Endothelial cell of umbilical vein (primary cell): ENCODE measurements at regions not wholly inside any gene's neighbourhood (a gene's known extent, or its start where the extent isn't known, plus 50 kb on each side); places are given as distances from the start of the nearest gene placed in this dataset.

Experiments
- BruUV-seq: library from RNA; stranded (reverse); fragments of 400-500 nt; replicated peaks from 2 replicates; lab custom pipeline; 2021; lab: Mats Ljungman, UMichigan
- CTCF ChIA-PET: fragments of 300-600, 350-600 bp; sonication (Branson Sonifier 250); formaldehyde crosslinking; loops from one replicate; lab custom pipeline; 2021; ENCODE audit warnings: antibody characterized with exemption, inconsistent platforms; lab: Charles Lee
- POLR2A ChIA-PET: fragments of 300-600, 350-600 bp; sonication (Branson Sonifier 250); formaldehyde crosslinking; loops from one replicate; lab custom pipeline; 2021; ENCODE audit warnings: antibody characterized with exemption, inconsistent platforms; lab: Charles Lee
- DNase-seq: peaks from one replicate; pipeline ENCODE4 v3.0.0-alpha.2; 2011; ENCODE audit warnings: low read depth, low spot score
- FAIRE-seq: peaks from 2 replicates; lab custom pipeline; 2011; peaks lifted over from hg19 to GRCh38; lab: Jason Lieb, UNC
- H2AFZ ChIP-seq: 2 replicates; pipeline ENCODE4 v1.6.0; 2012; ENCODE audit warnings: low read depth, low read length, control low read depth, inconsistent platforms
- H3K27ac ChIP-seq: 2 replicates; pipeline ENCODE4 v1.5.1; 2011; ENCODE audit warnings: low read depth, mild to moderate bottlenecking, control low read depth, low read length, moderate library complexity; ENCODE audit not compliant: insufficient read depth
- H3K27me3 ChIP-seq, 2 experiments: 2 replicates each; pipeline versions ENCODE4 v1.6.0 to v1.6.1; 2011; ENCODE audit warnings: low read length in 2 of 2, mixed read lengths in 1 of 2; ENCODE audit not compliant: control insufficient read depth in 2 of 2, insufficient read depth in 2 of 2
- H3K36me3 ChIP-seq, 2 experiments: 2 replicates in 1 of 2; 3 replicates in 1 of 2; pipeline ENCODE4 v1.5.1; 2011; ENCODE audit warnings: low read length in 2 of 2, mild to moderate bottlenecking in 1 of 2, moderate library complexity in 1 of 2; ENCODE audit not compliant: control insufficient read depth in 2 of 2, insufficient read depth in 2 of 2; ENCODE audit errors: extremely low read depth in 1 of 2
- H3K4me1 ChIP-seq: 3 replicates; pipeline ENCODE4 v1.5.1; 2011; ENCODE audit warnings: mild to moderate bottlenecking, low read length; ENCODE audit not compliant: control insufficient read depth, insufficient read depth; ENCODE audit errors: extremely low read depth
- H3K4me2 ChIP-seq: 2 replicates; pipeline ENCODE4 v1.6.1; 2011; ENCODE audit warnings: low read length, control low read depth, mixed read lengths; ENCODE audit not compliant: insufficient read depth
- H3K4me3 ChIP-seq, 3 experiments: fragments of 200-600 bp in 1 of 3; sonication (generic), shearing (Covaris generic) in 1 of 3; replicated peaks in 1 of 3; 2 replicates each; pipeline ENCODE4 v1.5.1; 2011 to 2016; ENCODE audit warnings: control low read depth in 3 of 3, low read length in 3 of 3, mild to moderate bottlenecking in 2 of 3, inconsistent platforms in 1 of 3, low read depth in 1 of 3, moderate library complexity in 1 of 3; ENCODE audit not compliant: insufficient read depth in 1 of 3
- H3K79me2 ChIP-seq: 2 replicates; pipeline ENCODE4 v1.6.0; 2012; ENCODE audit warnings: low read length, inconsistent platforms; ENCODE audit not compliant: control insufficient read depth, insufficient read depth
- H3K9ac ChIP-seq: replicated peaks from 2 replicates; pipeline ENCODE3; 2011; ENCODE audit warnings: low read length, control low read depth; ENCODE audit not compliant: insufficient read depth; ENCODE audit errors: extremely low read depth
- H3K9me1 ChIP-seq: replicated peaks from 3 replicates; pipeline ENCODE4 v1.6.0; 2011; ENCODE audit warnings: mild to moderate bottlenecking, low read length; ENCODE audit not compliant: control insufficient read depth, insufficient read depth; ENCODE audit errors: extremely low read depth
- H3K9me3 ChIP-seq: replicated peaks from 2 replicates; pipeline ENCODE4 v1.5.1; 2012; ENCODE audit warnings: low read length, inconsistent platforms; ENCODE audit not compliant: control insufficient read depth, insufficient read depth
- H4K20me1 ChIP-seq: replicated peaks from 2 replicates; pipeline ENCODE3; 2011; ENCODE audit warnings: mild to moderate bottlenecking, low read length; ENCODE audit not compliant: control insufficient read depth, insufficient read depth; ENCODE audit errors: extremely low read depth
- EZH2 ChIP-seq: IDR thresholded peaks from 2 replicates; pipeline ENCODE4 v1.6.1; 2012; ENCODE audit warnings: borderline replicate concordance, low read depth, mild to moderate bottlenecking, moderate library complexity, low read length, inconsistent platforms; ENCODE audit not compliant: severe bottlenecking
- GATA2 ChIP-seq: IDR thresholded peaks from 2 replicates; pipeline ENCODE4 v1.7.0; 2011; ENCODE audit warnings: low read depth, mild to moderate bottlenecking, moderate library complexity, mixed read lengths, low read length; ENCODE audit not compliant: insufficient read length, insufficient read depth
- JUN ChIP-seq: IDR thresholded peaks from 2 replicates; pipeline ENCODE4 v1.6.1; 2011; ENCODE audit warnings: borderline replicate concordance, low read depth; ENCODE audit not compliant: insufficient read length, insufficient read depth
- MYC ChIP-seq: IDR thresholded peaks from one replicate; pipeline ENCODE4 v1.6.1; 2011; ENCODE audit warnings: mild to moderate bottlenecking, low read depth, low read length
- POLR2A ChIP-seq: IDR thresholded peaks from 2 replicates; pipeline ENCODE4 v1.6.1; 2012; ENCODE audit warnings: low read depth, mild to moderate bottlenecking, control low read depth, low read length
- POLR2AphosphoS5 ChIP-seq: IDR thresholded peaks from 2 replicates; pipeline ENCODE4 v1.6.1; 2012; ENCODE audit warnings: low read depth, mild to moderate bottlenecking, control low read depth, low read length, moderate library complexity; ENCODE audit not compliant: insufficient read depth
- dilution Hi-C: fragments of 300-500 bp; cut with MboI; formaldehyde crosslinking; loops from one replicate; pipeline ENCODE4 v1.15.0; 2019; ENCODE audit warnings: low sequenced_read_pairs; ENCODE audit not compliant: extremely low pct_ligation_motif_present
- intact Hi-C: fragments of 100-400 bp; cut with micrococcal nuclease; formaldehyde crosslinking; loops from one replicate; pipeline ENCODE4 v1.10.0; 2022
- TF ChIP-seq, protein P1 (sequence below): IDR thresholded peaks from 2 replicates; pipeline ENCODE4 v1.6.1; 2011; ENCODE audit not compliant: insufficient read depth, insufficient read length
- TF ChIP-seq, protein P2 (sequence below), 2 donors: IDR thresholded peaks; 1 replicate in 1 of 2; 2 replicates in 1 of 2; pipeline ENCODE4 v1.5.1; 2011; ENCODE audit warnings: low read length in 2 of 2, mild to moderate bottlenecking in 2 of 2, moderate library complexity in 2 of 2, control low read depth in 1 of 2, inconsistent platforms in 1 of 2, low read depth in 1 of 2; ENCODE audit not compliant: insufficient read depth in 1 of 2; ENCODE audit errors: extremely low read depth in 1 of 2

DNA sequence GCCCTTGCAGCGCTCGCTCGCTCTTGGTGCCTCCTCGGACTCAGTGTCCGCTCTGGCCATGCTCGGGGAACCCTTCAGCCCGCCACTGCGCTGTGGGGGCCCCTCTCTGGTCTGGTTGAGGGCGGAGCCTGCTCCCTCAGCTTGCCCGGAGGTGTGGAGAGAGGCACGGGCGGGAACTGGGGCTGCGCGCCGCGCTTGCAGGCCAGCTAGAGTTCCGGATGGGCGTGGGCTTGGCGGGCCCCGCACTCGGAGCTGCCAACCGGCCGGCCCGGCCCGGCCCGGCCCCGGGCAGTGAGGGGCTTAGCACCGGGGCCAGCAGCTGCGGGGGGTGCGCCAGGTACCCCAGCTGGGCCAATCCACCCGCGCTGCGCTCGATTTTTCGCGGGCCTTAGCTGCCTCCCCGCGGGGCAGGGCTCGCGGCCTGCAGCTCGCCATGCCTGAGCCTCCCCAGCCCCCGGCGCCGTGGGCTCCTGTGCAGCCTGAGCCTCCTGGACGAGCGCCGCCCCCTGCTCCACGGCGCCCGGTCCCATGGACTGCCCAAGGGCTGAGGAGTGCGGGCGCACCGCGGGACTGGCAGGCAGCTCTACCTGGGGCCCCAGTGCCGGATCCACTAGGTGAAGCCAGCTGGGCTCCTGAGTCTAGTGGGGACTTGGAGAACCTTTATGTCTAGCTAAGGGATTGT is 217.0 kb upstream of the PKN2 start:
- no peak for TF ChIP-seq POLR2A
- TF ChIP-seq EZH2 = no peak
- TF ChIP-seq, protein P1, sequence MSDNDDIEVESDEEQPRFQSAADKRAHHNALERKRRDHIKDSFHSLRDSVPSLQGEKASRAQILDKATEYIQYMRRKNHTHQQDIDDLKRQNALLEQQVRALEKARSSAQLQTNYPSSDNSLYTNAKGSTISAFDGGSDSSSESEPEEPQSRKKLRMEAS = no peak
- Histone ChIP-seq H3K9me3 (no peaks in the 10 kb centered on the region), H3K36me3 (no peaks in the 10 kb centered on the region), H3K9me1 (no peaks in the 10 kb centered on the region), H3K9ac (no peak overlapping the region), H4K20me1 (no peaks in the 10 kb centered on the region), H3K79me2 (no peaks in the 10 kb centered on the region), H3K4me3 (no peak overlapping the region), H3K4me2 (no peak overlapping the region), H2AFZ (no peak overlapping the region), H3K4me1 (peaks cover 4% of the 10 kb centered on the region), H3K27me3 (peaks cover 4 to 7% of the 10 kb centered on the region in 2 experiments), H3K27ac (no peak overlapping the region)
- DNase-seq (no peak), FAIRE-seq (no peak)
- BruUV-seq = no TSS peak
- POLR2A ChIA-PET = no interaction called here
- dilution Hi-C loops = no loop called here
- intact Hi-C loops = no loop called here
- CTCF ChIA-PET = interaction anchor here (1.4 kb wide), 1 partner anchor 286 kb away, joined by 3 read pairs; no protein-coding TSS in a partner anchor

DNA sequence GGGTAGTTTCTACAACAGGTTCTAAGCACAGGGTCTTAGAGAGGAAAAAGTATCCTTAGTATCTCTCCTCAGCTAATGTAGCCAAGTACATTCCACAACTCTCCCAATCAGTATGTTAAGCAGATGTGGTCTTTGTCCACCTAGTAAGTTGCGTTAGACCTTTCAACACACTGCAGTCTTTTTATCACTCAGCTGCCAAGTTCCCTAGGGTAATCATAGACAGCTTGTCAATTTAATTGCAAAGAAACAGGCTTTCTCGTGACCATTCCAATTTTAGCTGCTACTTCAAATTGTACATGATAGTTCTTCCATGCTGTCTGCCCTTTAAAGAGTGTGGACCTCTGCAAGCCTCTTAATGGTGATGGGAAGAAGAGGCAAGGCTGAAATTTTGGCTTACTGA is 211.8 kb upstream of the PKN2 start:
- no TSS peak for BruUV-seq
- H3K79me2 ChIP-seq = no peaks in the 10 kb centered on the region
- no peak for FAIRE-seq

More for the DNA sequence above, 211.8 kb upstream of the PKN2 start:
- dilution Hi-C loops = no loop called here
- H3K36me3 ChIP-seq = no peaks in the 10 kb centered on the region
- H3K27me3 ChIP-seq = no peaks in the 10 kb centered on the region
- ChIA-PET POLR2A (no interaction called here), CTCF (no interaction called here)
- intact Hi-C loops = no loop called here
- TF ChIP-seq POLR2A (no peak), JUN (no peak), MYC (no peak), POLR2AphosphoS5 (no peak), GATA2 (no peak), EZH2 (no peak)
- TF ChIP-seq, protein P1 = no peak
- TF ChIP-seq, protein P2, sequence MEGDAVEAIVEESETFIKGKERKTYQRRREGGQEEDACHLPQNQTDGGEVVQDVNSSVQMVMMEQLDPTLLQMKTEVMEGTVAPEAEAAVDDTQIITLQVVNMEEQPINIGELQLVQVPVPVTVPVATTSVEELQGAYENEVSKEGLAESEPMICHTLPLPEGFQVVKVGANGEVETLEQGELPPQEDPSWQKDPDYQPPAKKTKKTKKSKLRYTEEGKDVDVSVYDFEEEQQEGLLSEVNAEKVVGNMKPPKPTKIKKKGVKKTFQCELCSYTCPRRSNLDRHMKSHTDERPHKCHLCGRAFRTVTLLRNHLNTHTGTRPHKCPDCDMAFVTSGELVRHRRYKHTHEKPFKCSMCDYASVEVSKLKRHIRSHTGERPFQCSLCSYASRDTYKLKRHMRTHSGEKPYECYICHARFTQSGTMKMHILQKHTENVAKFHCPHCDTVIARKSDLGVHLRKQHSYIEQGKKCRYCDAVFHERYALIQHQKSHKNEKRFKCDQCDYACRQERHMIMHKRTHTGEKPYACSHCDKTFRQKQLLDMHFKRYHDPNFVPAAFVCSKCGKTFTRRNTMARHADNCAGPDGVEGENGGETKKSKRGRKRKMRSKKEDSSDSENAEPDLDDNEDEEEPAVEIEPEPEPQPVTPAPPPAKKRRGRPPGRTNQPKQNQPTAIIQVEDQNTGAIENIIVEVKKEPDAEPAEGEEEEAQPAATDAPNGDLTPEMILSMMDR (IDR thresholded peaks at IDR 0.05; ENCODE audit: extremely low read depth in 1 of 2, insufficient read depth in 1 of 2, low read depth in 1 of 2, low read length in 2 of 2) = no peak
- no peak for DNase-seq
- no peak overlapping the region for H3K4me3 ChIP-seq
- no peak overlapping the region for H2AFZ ChIP-seq
- no peaks in the 10 kb centered on the region for H3K9me1 ChIP-seq
- H3K9me3 ChIP-seq = no peaks in the 10 kb centered on the region
- H3K9ac ChIP-seq = no peak overlapping the region
- no peak overlapping the region for H3K27ac ChIP-seq
- H3K4me1 ChIP-seq = no peaks in the 10 kb centered on the region
- H3K4me2 ChIP-seq = no peak overlapping the region
- H4K20me1 ChIP-seq = no peaks in the 10 kb centered on the region
